Activated CD8-positive, alpha-beta memory T cell treated with anti-CD3 and anti-CD28 coated beads for 4 hours (primary cell): ENCODE measurements at regions not wholly inside any gene's neighbourhood (a gene's known extent, or its start where the extent isn't known, plus 50 kb on each side); places are given as distances from the start of the nearest gene placed in this dataset.
"Not testable (repeated sequence)": the region's sequence is repeated elsewhere in the genome, so short reads cannot be mapped to it uniquely, and the experiment has no call there.

Experiments
- DNase-seq, 2 donors: peaks; one replicate each; pipeline ENCODE4 v3.0.0-alpha.2; 2020; ENCODE audit warnings: low read depth in 2 of 2

DNA sequence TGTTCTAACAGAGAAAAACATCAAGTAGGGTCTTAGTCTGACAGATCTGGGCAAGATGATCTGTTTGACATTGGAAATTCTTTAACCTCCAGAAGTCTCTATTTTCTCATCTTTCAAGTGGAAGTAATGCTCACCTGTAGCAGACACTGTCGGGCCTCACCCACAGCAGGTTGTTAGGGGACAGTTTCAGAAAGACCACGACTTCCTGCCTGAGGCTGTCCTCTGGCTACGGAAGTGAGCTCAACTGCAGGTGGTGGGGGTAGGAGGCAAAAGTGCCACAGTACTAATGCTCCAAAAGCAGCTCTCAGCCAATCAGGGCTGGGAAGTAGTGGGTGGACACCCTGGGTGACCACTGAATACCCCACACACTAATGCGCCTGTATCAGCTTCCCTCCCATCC lies 111.4 kb upstream of the TOPAZ1 start:
- no peak for DNase-seq

DNA sequence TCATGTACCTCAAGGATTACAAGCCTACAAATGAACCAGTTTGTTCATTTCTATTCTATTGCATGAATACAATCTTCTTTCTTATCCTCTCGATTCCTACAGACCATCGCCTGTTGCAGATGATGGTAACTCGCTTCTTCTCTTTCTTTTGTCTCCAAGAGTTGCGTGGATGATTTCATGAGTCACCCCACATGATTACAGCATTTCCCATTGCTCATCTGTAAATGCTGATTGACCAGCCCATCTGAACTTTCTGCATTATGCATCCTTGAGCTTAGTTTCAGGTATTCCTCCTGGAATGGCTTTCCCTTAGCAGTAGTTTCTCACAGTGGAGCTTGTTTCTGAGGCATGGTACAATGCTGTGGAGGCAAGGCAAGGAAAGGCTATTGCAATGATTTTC lies 109.6 kb upstream of the TOPAZ1 start:
- DNase-seq, result no peak

DNA sequence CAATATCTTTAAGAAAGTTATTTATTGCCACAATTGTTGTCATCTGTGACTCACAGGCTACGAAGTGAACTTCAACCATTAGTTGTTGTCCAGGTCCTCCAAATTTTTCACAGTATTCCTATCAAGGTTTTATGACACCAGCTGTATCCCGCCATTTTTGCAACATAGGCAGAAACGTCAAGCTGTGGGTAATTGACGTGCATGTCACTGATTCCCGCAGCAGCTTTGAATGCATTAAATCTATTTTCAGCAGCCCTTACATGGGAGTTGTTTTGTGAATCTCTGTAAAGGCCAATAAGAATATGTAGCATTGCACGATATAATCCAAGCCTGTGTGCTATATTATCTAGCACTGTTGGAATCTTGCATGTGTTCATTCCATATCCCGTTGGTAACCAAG lies 109.1 kb upstream of the TOPAZ1 start:
- no peak for DNase-seq

DNA sequence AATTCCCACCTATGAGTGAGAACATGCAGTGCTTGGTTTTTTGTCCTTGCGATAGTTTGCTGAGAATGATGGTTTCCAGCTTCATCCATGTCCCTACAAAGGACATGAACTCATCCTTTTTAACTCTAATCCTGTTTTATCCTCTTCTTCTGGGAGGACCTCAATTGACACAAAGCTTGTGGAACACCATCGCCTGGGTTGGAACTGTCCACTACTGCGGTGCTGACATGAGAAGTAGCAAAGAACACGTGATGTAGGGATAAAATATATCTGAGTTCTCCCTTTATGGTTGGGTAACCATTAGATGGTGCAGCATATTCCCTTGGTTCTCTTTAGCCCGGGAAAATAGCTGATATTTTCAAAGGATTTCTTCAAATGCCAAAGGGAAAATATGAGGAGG lies 105.3 kb upstream of the TOPAZ1 start:
- no peak for DNase-seq

DNA sequence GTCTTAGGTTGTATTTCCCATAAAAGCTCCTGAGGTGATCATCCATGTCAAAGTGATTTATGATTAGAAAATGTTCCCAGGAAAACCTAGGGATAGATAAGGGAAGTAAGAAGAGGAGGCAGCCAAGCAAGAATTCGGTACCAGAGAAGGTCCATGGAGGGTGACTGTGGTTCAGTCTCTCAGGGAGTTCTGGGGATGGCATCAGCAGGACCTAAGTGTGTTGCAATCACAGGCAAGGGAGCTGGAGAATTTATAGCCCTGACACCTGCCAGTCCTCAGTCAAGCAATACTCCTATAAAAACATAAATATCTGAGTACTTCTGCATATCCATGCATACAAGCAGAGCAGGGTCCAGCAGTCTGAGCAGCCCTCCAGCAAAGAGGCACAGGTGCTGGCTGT lies 95.6 kb upstream of the TOPAZ1 start:
- no peak for DNase-seq

DNA sequence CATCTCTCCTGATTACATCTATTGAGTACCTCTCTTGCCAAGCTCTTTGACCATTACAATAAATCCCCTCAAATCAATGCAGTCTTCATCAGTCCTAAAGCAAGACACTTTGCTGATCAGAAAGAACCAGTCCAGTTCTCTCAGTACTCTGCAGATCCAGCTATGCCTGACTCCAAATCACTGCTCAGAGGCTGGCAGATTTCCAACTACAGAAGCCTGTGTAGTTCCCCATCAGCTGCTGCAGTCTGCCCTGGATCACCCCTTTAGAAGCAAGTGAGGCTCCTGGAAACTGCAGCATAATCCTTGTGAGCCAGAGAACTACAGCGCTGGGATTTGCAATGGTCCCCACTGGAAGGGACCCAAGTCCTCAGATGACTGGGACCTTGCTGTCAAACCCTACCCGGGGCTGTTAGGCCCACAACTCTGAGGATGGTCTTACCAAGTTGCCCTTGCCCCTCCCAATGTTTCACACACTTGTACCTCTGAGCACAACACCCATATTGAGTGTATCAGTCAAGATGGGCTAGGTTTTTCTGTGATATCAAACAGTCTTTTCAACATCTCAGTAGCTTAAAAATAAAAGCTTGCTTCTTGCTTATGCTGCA lies 81.9 kb upstream of the TOPAZ1 start:
- DNase-seq, result no peak

DNA sequence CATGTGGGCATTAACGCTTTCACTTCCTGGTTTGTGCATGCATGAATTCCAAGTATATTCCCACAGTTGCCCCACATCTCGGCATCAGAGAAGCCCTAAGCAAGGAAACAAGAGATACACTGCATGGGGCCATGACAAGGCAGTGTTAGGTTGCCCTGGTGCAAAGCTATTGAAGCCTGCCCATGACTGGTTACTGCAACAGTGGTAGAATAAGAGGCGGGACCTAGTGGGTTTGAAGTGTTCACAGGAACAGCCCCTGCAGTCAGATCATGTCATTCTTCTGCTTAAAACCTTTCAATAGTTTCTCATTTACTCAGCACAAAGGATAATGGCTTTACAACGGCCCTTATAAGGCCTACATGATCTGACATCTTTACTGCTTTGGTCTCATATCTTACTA lies 80.9 kb upstream of the TOPAZ1 start:
- DNase-seq, result no peak

DNA sequence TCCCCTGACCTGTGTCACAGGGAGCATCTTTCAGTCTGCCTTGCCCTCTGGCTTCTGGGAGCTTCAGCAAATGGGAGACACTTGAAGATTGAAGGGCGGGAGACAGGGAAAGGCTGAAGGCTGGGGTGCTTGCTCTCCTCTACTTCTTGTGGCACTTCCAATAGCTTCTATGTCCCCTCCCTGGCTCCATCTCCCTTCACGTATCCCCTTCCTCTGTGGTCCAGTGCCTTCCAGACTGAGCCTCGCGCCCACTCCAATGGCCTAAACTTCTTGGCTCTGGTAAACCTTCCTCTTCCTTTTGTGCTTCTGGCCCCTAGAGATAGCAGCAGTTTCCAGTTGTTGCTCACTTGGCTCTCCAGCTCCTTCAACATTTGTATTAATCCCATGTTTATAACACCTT lies 69.8 kb upstream of the TOPAZ1 start:
- DNase-seq, result no peak

DNA sequence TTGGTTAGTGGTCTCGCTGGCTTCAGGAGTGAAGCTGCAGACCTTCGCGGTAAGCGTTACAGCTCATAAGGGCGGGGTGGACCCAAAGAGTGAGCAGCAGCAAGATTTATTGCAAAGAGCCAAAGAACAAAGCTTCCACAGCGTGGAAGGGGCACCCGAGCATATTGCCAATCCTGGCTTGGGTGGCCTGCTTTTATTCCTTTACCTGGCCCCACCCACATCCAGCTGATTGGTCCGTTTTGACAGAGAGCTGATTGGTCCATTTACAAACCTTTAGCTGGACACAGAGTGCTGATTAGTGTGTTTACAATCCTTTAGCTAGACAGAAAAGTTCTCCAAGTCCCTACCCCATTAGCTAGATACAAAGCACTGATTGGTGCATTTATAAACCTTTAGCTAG lies 69.0 kb upstream of the TOPAZ1 start:
- not testable (repeated sequence) for DNase-seq

DNA sequence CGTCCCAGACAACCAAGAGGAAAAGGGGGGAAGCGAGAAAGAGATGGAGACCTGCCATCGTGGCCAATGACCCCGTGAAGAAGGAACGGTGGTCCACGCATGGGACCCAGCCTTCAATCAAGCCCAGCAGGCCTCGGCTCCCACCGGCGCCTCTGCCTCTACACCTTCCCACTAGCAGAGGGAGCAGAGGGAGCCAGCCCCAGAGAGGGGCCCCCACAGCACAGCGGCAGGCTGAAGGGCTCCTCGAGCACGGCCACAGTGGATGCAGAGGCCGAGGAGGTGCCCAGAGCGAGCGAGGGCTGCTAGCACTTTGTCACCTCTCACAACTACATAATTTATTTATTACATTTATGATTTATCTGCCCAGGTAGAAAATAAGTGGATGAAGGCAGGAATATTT lies 68.4 kb upstream of the TOPAZ1 start:
- DNase-seq, result no peak

DNA sequence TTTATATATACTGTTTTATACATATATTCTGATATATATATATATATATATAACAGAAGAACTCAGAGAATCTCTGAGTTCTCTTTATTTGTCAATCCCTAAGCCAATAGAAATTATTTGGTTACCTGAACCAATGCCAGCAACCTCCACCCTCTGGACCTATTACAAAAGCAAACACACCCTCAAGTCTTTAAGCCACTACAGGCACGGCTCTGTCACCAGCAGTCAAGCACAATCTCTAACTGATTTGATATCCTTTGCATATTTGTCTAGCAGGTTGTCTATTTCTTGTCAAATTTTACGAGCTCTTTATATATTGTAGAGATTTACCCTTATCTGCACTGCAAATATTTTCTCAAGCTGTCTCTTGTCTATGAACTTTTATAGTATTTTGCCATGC lies 66.6 kb upstream of the TOPAZ1 start:
- DNase-seq, result no peak

DNA sequence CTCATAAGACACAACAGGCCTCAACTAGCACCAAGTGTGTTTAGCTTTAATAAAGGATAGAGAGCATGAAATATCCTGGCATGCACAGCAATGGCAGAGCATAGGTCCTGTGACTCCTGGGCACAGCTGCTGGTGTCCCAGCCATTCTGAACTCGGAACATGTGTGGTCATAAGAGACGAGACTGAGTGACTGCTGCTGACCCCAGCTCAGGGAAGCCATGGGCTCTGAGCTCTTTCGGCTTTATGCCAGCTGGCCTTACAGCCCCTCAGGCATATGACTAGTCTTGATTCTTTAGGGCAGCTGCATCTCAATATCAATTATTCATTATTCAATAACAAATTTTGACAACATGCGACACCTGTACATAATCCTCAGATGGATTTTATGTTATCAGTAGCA lies 62.4 kb upstream of the TOPAZ1 start:
- no peak for DNase-seq

DNA sequence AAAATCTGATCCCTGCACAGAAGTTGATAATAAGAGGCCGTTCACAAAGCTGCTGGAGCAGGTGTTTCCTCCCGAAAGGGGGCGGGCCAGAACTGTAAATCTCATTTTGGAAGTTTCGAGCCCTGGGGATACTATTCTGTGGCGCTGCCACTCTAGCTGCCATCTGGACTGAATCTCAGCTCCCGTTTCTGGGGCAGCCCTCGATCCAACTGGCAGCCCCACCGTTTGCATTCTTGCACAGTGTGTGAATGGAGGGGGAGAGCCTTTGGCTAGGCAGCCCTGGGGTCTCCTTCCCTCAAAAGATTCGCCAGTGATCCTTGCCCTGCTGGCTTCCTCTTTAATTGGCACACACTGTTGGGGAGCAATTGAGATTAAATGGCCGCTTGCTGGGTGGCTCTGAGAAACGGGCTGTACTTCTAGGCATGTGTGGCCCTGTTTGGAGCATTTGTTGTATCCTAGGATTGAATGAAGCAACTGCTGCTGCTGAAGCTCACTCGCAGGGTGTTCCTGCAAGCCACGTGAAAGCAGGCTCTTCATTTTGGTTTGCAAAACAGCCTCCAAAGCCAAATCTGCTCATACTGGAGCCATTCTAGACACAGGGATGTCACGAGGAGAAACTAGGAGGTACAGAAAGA lies 57.2 kb upstream of the TOPAZ1 start:
- no peak for DNase-seq

DNA sequence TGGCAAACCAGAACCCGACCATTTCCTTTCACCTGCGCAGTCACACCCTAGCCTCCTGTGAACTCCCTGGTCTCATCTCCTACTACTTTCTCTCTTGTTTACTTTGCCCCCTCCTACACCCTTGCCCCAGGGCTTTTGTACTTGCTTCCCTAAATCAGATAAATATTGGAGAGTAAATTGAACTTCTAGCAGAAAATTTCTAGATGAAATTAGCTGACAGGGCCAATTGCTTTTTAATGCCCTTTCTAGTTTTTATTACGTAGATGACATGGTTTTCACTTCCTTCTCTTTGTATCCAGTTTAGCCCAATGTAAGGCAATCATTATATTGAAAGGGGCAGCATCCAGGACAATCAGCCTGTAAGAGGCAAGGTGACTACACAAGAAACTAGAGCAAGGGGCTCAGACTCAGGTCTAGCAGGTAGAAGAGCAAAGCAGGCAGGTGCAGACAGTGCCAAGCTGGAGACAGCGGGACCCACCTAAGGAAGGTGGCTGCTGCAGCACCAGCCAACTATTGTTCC lies 56.2 kb upstream of the TOPAZ1 start:
- no peak for DNase-seq

DNA sequence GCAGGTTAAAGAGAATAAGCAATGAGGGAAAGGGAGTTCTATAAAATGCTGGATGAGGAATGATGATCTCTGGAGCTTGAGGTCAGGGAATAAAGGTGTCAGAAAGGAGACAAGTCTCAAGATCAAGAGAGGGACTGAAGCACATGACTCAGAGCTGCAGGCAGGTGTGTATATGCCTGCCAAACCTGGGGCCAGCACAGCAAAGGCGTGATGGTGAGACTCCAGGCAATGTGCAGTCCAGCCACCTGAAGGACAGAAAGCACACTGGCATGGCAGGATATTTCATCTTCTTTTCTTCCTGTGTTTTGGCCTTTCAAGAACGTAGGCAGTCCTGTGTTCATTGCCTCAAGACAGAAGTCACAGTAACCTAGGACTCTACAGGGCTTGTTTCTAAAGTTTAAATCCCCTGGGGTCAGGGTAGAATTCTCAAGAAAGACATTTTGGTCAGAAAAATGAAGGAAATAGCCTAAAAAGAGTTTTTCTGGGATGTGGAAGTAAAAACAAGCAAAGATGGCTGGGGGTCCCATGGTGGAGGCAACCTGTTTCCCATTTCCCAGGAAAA lies 55.5 kb upstream of the TOPAZ1 start:
- DNase-seq, result no peak

DNA sequence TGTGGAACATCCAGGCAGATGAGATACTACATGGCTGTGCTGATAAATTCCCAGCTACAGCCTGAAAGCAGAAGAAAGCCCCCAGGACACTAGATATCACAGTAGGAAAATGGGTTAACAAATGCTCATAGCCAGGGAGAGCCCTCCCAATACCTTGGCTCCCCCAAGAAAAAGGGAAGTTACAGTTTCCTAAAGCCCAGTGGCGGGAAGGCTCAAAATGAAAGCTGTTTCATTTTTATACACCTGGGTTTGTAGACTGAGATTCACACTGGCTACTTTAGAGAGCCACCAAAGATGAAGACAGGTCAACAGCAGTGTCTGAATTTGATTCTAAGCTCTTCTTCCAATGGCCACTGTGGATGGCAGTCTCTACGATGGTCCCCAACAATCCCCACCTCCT lies 55.0 kb upstream of the TOPAZ1 start:
- no peak for DNase-seq
